CD14-positive monocyte (primary cell): ENCODE measurements at regions not wholly inside any gene's neighbourhood (a gene's known extent, or its start where the extent isn't known, plus 50 kb on each side); places are given as distances from the start of the nearest gene placed in this dataset.

Source experiments
- DNase-seq, 3 donors: peaks; one replicate each; pipeline ENCODE4 v3.0.0-alpha.2; 2011 to 2022
- H2AFZ ChIP-seq: 2 replicates; pipeline ENCODE4 v1.6.0; 2012; ENCODE audit warnings: mild to moderate bottlenecking, low read depth, low read length, inconsistent platforms; ENCODE audit not compliant: insufficient read depth, poor library complexity, severe bottlenecking
- H3K27ac ChIP-seq, 2 donors: 1 replicate in 1 of 2; 2 replicates in 1 of 2; pipeline ENCODE4 v1.5.1; 2012 to 2013; ENCODE audit warnings: low read length in 2 of 2, control low read depth in 1 of 2, inconsistent platforms in 1 of 2, low read depth in 1 of 2, mild to moderate bottlenecking in 1 of 2
- H3K27me3 ChIP-seq, 2 donors: one replicate each; pipeline versions ENCODE4 v1.6.0 to v1.6.1; 2011 to 2013; ENCODE audit warnings: low read length in 2 of 2; ENCODE audit not compliant: control insufficient read depth in 2 of 2, insufficient read depth in 2 of 2
- H3K36me3 ChIP-seq, 2 donors: replicated peaks in 1 of 2; 1 replicate in 1 of 2; 2 replicates in 1 of 2; pipeline versions ENCODE4 v1.5.1 to v1.6.1; 2012 to 2013; ENCODE audit warnings: low read length in 2 of 2, control low read depth in 1 of 2, inconsistent platforms in 1 of 2, mild to moderate bottlenecking in 1 of 2; ENCODE audit not compliant: insufficient read depth in 2 of 2, control insufficient read depth in 1 of 2
- H3K4me1 ChIP-seq, 2 donors: 1 replicate in 1 of 2; 2 replicates in 1 of 2; pipeline versions ENCODE4 v1.5.1 to v1.6.1; 2012 to 2013; ENCODE audit warnings: low read length in 2 of 2, control low read depth in 1 of 2, inconsistent platforms in 1 of 2, mild to moderate bottlenecking in 1 of 2, moderate library complexity in 1 of 2; ENCODE audit not compliant: insufficient read depth in 2 of 2, control insufficient read depth in 1 of 2
- H3K4me2 ChIP-seq: replicated peaks from 2 replicates; pipeline ENCODE3; 2012; ENCODE audit warnings: low read length, moderate library complexity, mild to moderate bottlenecking; ENCODE audit not compliant: poor library complexity, severe bottlenecking; ENCODE audit errors: extremely low read depth
- H3K4me3 ChIP-seq, 3 experiments: fragments of 200-600 bp in 1 of 3; sonication (generic) in 1 of 3; replicated peaks in 1 of 3; 1 replicate in 2 of 3; 2 replicates in 1 of 3; pipeline ENCODE4 v1.5.1; 2011 to 2013; ENCODE audit warnings: low read length in 3 of 3, mild to moderate bottlenecking in 3 of 3, control low read depth in 2 of 3, low read depth in 2 of 3, inconsistent platforms in 1 of 3, moderate library complexity in 1 of 3
- H3K79me2 ChIP-seq: 2 replicates; pipeline ENCODE4 v1.6.0; 2012; ENCODE audit warnings: mild to moderate bottlenecking, control low read depth, inconsistent platforms, low read length, moderate library complexity; ENCODE audit not compliant: insufficient read depth
- H3K9ac ChIP-seq: 2 replicates; pipeline ENCODE4 v1.6.0; 2017; ENCODE audit warnings: low read length, mild to moderate bottlenecking; ENCODE audit not compliant: insufficient read depth, poor library complexity, severe bottlenecking
- H3K9me3 ChIP-seq, 2 donors: replicated peaks in 1 of 2; 1 replicate in 1 of 2; 2 replicates in 1 of 2; pipeline versions ENCODE4 v1.5.1 to v1.6.1; 2012 to 2013; ENCODE audit warnings: low read length in 2 of 2, control low read depth in 1 of 2; ENCODE audit not compliant: control insufficient read depth in 1 of 2, insufficient read depth in 1 of 2
- H4K20me1 ChIP-seq: 2 replicates; pipeline ENCODE4 v1.6.0; 2012; ENCODE audit warnings: mild to moderate bottlenecking, low read length, control low read depth, moderate library complexity; ENCODE audit not compliant: insufficient read depth
- H3K27ac Mint-ChIP-seq, 7 donors: one replicate each; pipeline ENCODE4 v1.8.0; 2020; ENCODE audit warnings: mild to moderate bottlenecking in 7 of 7, mixed read lengths in 7 of 7, moderate library complexity in 6 of 7, inconsistent platforms in 2 of 7
- H3K27me3 Mint-ChIP-seq, 3 donors: one replicate each; pipeline ENCODE4 v1.8.0; 2021 to 2022; ENCODE audit warnings: low read depth in 3 of 3, mild to moderate bottlenecking in 3 of 3, mixed read lengths in 3 of 3, moderate library complexity in 3 of 3, inconsistent platforms in 1 of 3
- H3K36me3 Mint-ChIP-seq, 2 donors: one replicate each; pipeline ENCODE4 v1.8.0; 2020; ENCODE audit warnings: mixed read lengths in 2 of 2, inconsistent platforms in 1 of 2, mild to moderate bottlenecking in 1 of 2
- H3K4me1 Mint-ChIP-seq: one replicate; pipeline ENCODE4 v1.8.0; 2020; ENCODE audit warnings: mild to moderate bottlenecking, mixed read lengths
- H3K4me3 Mint-ChIP-seq, 2 donors: one replicate each; pipeline ENCODE4 v1.8.0; 2020; ENCODE audit warnings: mild to moderate bottlenecking in 2 of 2, mixed read lengths in 2 of 2, moderate library complexity in 1 of 2
- H3K9me3 Mint-ChIP-seq, 7 donors: one replicate each; pipeline ENCODE4 v1.8.0; 2020 to 2022; ENCODE audit warnings: mixed read lengths in 7 of 7, mild to moderate bottlenecking in 6 of 7, moderate library complexity in 6 of 7, inconsistent platforms in 2 of 7
- WGBS: methylation state at CpG from one replicate; pipeline ENCODE4 v1.1.5; 2013; ENCODE audit warnings: missing lambda C conversion rate; ENCODE audit not compliant: insufficient coverage; 5-methylcytosine and 5-hydroxymethylcytosine counted together
- intact Hi-C, 2 donors: fragments of 100-400 bp; cut with micrococcal nuclease; formaldehyde crosslinking; loops; one replicate each; pipeline versions ENCODE4 v1.15.0 to v1.15.1; 2023
- TF ChIP-seq, protein P1 (sequence below): fragments of 200-600 bp; IDR thresholded peaks from one replicate; pipeline ENCODE4 v1.8.0; 2022; ENCODE audit warnings: antibody characterized with exemption, mild to moderate bottlenecking

- no CpG with 5 or more reads among the region's 1 CpG for WGBS
- Histone ChIP-seq H3K9me3 (no peaks in the 10 kb centered on the region), H3K79me2 (no peaks in the 10 kb centered on the region), H4K20me1 (no peaks in the 10 kb centered on the region), H3K36me3 (no peaks in the 10 kb centered on the region), H3K4me2 (no peak overlapping the region), H2AFZ (no peak overlapping the region), H3K4me3 (no peak overlapping the region), H3K27ac (no peak overlapping the region), H3K4me1 (peaks cover 4 to 5% of the 10 kb centered on the region in 2 donors), H3K27me3 (peaks cover 0 to 2% of the 10 kb centered on the region in 2 donors), H3K9ac (no peak overlapping the region)
- intact Hi-C loops: no loop called here
- Mint-ChIP-seq H3K4me1 (peaks cover 9% of the 10 kb centered on the region), H3K9me3 (no peaks in the 10 kb centered on the region), H3K4me3 (no peak overlapping the region), H3K36me3 (no peaks in the 10 kb centered on the region), H3K27me3 (peaks cover 0 to 5% (median 3%) of the 10 kb centered on the region in 3 donors), H3K27ac (no peak overlapping the region)
- no peak for DNase-seq
- TF ChIP-seq, protein P1, sequence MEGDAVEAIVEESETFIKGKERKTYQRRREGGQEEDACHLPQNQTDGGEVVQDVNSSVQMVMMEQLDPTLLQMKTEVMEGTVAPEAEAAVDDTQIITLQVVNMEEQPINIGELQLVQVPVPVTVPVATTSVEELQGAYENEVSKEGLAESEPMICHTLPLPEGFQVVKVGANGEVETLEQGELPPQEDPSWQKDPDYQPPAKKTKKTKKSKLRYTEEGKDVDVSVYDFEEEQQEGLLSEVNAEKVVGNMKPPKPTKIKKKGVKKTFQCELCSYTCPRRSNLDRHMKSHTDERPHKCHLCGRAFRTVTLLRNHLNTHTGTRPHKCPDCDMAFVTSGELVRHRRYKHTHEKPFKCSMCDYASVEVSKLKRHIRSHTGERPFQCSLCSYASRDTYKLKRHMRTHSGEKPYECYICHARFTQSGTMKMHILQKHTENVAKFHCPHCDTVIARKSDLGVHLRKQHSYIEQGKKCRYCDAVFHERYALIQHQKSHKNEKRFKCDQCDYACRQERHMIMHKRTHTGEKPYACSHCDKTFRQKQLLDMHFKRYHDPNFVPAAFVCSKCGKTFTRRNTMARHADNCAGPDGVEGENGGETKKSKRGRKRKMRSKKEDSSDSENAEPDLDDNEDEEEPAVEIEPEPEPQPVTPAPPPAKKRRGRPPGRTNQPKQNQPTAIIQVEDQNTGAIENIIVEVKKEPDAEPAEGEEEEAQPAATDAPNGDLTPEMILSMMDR: no peak
Observed at GRCh38 chr5:74032617-74033016, 406.6 kb downstream of the ARHGEF28 start.

DNA sequence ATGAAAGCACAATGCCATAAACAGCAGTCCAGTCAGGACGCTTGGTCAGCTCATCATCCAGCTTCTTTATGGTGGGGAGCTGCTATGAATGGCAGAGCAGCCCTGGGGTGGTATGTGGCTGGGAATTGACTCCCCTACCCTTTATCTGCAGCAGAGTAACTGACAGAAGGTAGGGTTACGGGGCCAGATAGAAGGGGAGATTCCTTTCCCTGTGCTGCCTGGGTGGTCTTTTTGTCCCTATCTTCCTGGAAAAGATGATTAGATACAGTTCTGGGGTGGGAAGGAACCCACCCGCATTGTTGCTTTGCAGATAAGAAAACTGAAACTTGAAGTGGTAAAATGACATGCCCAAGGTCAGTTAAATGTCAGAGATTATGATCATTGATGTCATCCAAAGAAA, 405.5 kb downstream of the ARHGEF28 start:
- Histone ChIP-seq H3K4me1 (peaks cover 4 to 5% of the 10 kb centered on the region in 2 donors), H3K27ac (no peak overlapping the region), H4K20me1 (no peaks in the 10 kb centered on the region), H3K9ac (no peak overlapping the region), H3K4me2 (no peak overlapping the region), H3K36me3 (no peaks in the 10 kb centered on the region), H2AFZ (no peak overlapping the region), H3K27me3 (peaks cover 0 to 2% of the 10 kb centered on the region in 2 donors), H3K4me3 (no peak overlapping the region), H3K79me2 (no peaks in the 10 kb centered on the region), H3K9me3 (no peaks in the 10 kb centered on the region)
- peaks cover 0 to 5% (median 3%) of the 10 kb centered on the region in 3 donors for H3K27me3 Mint-ChIP-seq
- no peaks in the 10 kb centered on the region for H3K9me3 Mint-ChIP-seq
- H3K4me3 Mint-ChIP-seq: no peak overlapping the region
- H3K27ac Mint-ChIP-seq: no peak overlapping the region
- DNase-seq: no peak
- TF ChIP-seq, protein P1: no peak
- peaks cover 9% of the 10 kb centered on the region for H3K4me1 Mint-ChIP-seq
- H3K36me3 Mint-ChIP-seq: no peaks in the 10 kb centered on the region
- WGBS: no CpG with 5 or more reads among the region's 3 CpGs
- intact Hi-C loops: no loop called here
